A549 (cell line): ENCODE measurements at regions not wholly inside any gene's neighbourhood (a gene's known extent, or its start where the extent isn't known, plus 50 kb on each side); places are given as distances from the start of the nearest gene placed in this dataset.

Experiments
- ATAC-seq, 2 experiments: fragments of 200-7000 bp in 1 of 2; fragments of >200 bp in 1 of 2; cut with Nextera tagmentation in 1 of 2; cut with Tn5 transposase in 1 of 2; 3 replicates each; pipeline versions ENCODE4 v1.8.0 to v1.9.1; 2018 to 2020; ENCODE audit warnings: mild to moderate bottlenecking in 1 of 2, moderate library complexity in 1 of 2
- CTCF ChIA-PET: fragments of 300-600 bp; sonication (Branson Sonifier 250); formaldehyde crosslinking; extraction: SDS; loops from one replicate; lab custom pipeline; 2021; ENCODE audit warnings: antibody characterized with exemption, inconsistent platforms; lab: Yijun Ruan, JAX
- POLR2A ChIA-PET: fragments of 350-600 bp; formaldehyde crosslinking; extraction: SDS; loops from one replicate; lab custom pipeline; 2021; ENCODE audit warnings: antibody characterized with exemption, inconsistent platforms; lab: Yijun Ruan, JAX
- DNase-seq, 2 experiments: peaks; one replicate each; pipeline versions ENCODE4 v3.0.0 to v3.0.0-alpha.2; 2011 to 2016; ENCODE audit warnings: low read depth in 1 of 2, low spot score in 1 of 2
- FAIRE-seq: peaks from 2 replicates; lab custom pipeline; 2011; peaks lifted over from hg19 to GRCh38; lab: Jason Lieb, UNC
- H3K27ac ChIP-seq, 2 experiments: fragments of >200 bp; sonication (Bioruptor Twin); formaldehyde crosslinking; 3 replicates each; pipeline ENCODE4 v1.5.1; 2016 to 2017
- H3K4me1 ChIP-seq: fragments of >200 bp; sonication (Bioruptor Twin); formaldehyde crosslinking; 3 replicates; pipeline ENCODE4 v1.6.1; 2016
- H3K4me2 ChIP-seq: fragments of >200 bp; sonication (Bioruptor Twin); formaldehyde crosslinking; 3 replicates; pipeline ENCODE4 v1.6.1; 2016
- H3K4me3 ChIP-seq: fragments of >200 bp; sonication (Bioruptor Twin); formaldehyde crosslinking; 3 replicates; pipeline ENCODE4 v1.5.1; 2016
- H3K9me3 ChIP-seq: fragments of >200 bp; sonication (Bioruptor Twin); formaldehyde crosslinking; 3 replicates; pipeline ENCODE4 v1.6.1; 2016
- ATOH8 ChIP-seq: fragments of 250-450 bp; sonication (Bioruptor Pico); IDR thresholded peaks from 2 replicates; pipeline ENCODE4 v1.5.0; 2020; ENCODE audit warnings: low read depth, mild to moderate bottlenecking, moderate library complexity
- BCL3 ChIP-seq: fragments of >200 bp; sonication (Bioruptor Twin); formaldehyde crosslinking; IDR thresholded peaks from 3 replicates; pipeline ENCODE4 v1.6.1; 2016
- CBX2 ChIP-seq: fragments of 200-600 bp; sonication (generic); IDR thresholded peaks from 2 replicates; pipeline ENCODE4 v1.6.1; 2016; ENCODE audit warnings: low read depth, mild to moderate bottlenecking, borderline replicate concordance
- CBX8 ChIP-seq: fragments of 200-600 bp; sonication (generic); IDR thresholded peaks from 2 replicates; pipeline ENCODE4 v1.6.1; 2016
- CEBPB ChIP-seq, 2 experiments: fragments of >200 bp in 1 of 2; sonication (Bioruptor Twin) in 1 of 2; formaldehyde crosslinking in 1 of 2; IDR thresholded peaks; 2 replicates each; pipeline ENCODE4 v1.6.1; 2012 to 2016
- CHD4 ChIP-seq: fragments of 200-600 bp; sonication (generic); IDR thresholded peaks from 2 replicates; pipeline ENCODE4 v1.6.1; 2016; ENCODE audit warnings: antibody characterized with exemption, mild to moderate bottlenecking, borderline replicate concordance
- E2F6 ChIP-seq: IDR thresholded peaks from 2 replicates; pipeline ENCODE4 v1.6.1; 2012; ENCODE audit warnings: low read depth, borderline replicate concordance
- EHMT2 ChIP-seq: fragments of 200-600 bp; sonication (generic); IDR thresholded peaks from 2 replicates; pipeline ENCODE4 v1.6.1; 2016; ENCODE audit warnings: antibody characterized with exemption, low read depth, mild to moderate bottlenecking, moderate library complexity
- FOXS1 ChIP-seq: fragments of 250-450 bp; sonication (Bioruptor Pico); IDR thresholded peaks from 2 replicates; pipeline ENCODE4 v1.5.0; 2020; ENCODE audit warnings: mild to moderate bottlenecking, moderate library complexity
- HDAC2 ChIP-seq: fragments of 200-600 bp; sonication (generic); IDR thresholded peaks from 2 replicates; pipeline ENCODE4 v1.6.1; 2016
- HES2 ChIP-seq: fragments of >200 bp; sonication (Bioruptor Twin); formaldehyde crosslinking; IDR thresholded peaks from 2 replicates; pipeline ENCODE4 v1.6.1; 2016
- HOXA7 ChIP-seq: fragments of 250-450 bp; sonication (Bioruptor Pico); IDR thresholded peaks from 2 replicates; pipeline ENCODE4 v1.5.0; 2020; ENCODE audit warnings: mild to moderate bottlenecking, moderate library complexity
- HOXB13 ChIP-seq: fragments of 250-450 bp; sonication (Bioruptor Pico); IDR thresholded peaks from 2 replicates; pipeline ENCODE4 v1.5.0; 2020; ENCODE audit warnings: low read depth, mild to moderate bottlenecking, moderate library complexity
- JUN ChIP-seq, 2 experiments: fragments of >200 bp; sonication (Bioruptor Twin); formaldehyde crosslinking; IDR thresholded peaks; 2 replicates in 1 of 2; 3 replicates in 1 of 2; pipeline ENCODE4 v1.6.1; 2016 to 2017
- JUNB ChIP-seq: fragments of >200 bp; sonication (Bioruptor Twin); formaldehyde crosslinking; IDR thresholded peaks from 2 replicates; pipeline ENCODE4 v1.6.1; 2016
- KDM1A ChIP-seq: fragments of 200-600 bp; sonication (generic); IDR thresholded peaks from 2 replicates; pipeline ENCODE4 v1.6.1; 2016; ENCODE audit warnings: low read depth, mild to moderate bottlenecking
- KDM5A ChIP-seq: fragments of 200-600 bp; sonication (generic); IDR thresholded peaks from 2 replicates; pipeline ENCODE4 v1.6.1; 2016; ENCODE audit warnings: antibody characterized with exemption, mild to moderate bottlenecking
- MAZ ChIP-seq: fragments of 150-350 bp; IDR thresholded peaks from 2 replicates; pipeline ENCODE4 v1.6.1; 2014; ENCODE audit warnings: antibody characterized with exemption, low read depth, low read length, borderline replicate concordance
- NR3C1 ChIP-seq: fragments of >200 bp; sonication (Bioruptor Twin); formaldehyde crosslinking; IDR thresholded peaks from 3 replicates; pipeline ENCODE4 v1.6.1; 2017
- PBX3 ChIP-seq: IDR thresholded peaks from 2 replicates; pipeline ENCODE4 v1.6.1; 2012
- PHF8 ChIP-seq: fragments of 200-600 bp; sonication (generic); IDR thresholded peaks from 2 replicates; pipeline ENCODE4 v1.6.1; 2016; ENCODE audit warnings: low read depth, mild to moderate bottlenecking, antibody characterized with exemption, moderate library complexity, borderline replicate concordance
- POLR2A ChIP-seq: IDR thresholded peaks from 2 replicates; pipeline ENCODE4 v1.6.1; 2012; ENCODE audit warnings: mild to moderate bottlenecking, low read length
- RARB ChIP-seq: fragments of 250-450 bp; sonication (Bioruptor Pico); IDR thresholded peaks from 2 replicates; pipeline ENCODE4 v1.8.0; 2021; ENCODE audit warnings: mild to moderate bottlenecking, moderate library complexity
- RCOR1 ChIP-seq: fragments of 150-350 bp; IDR thresholded peaks from 2 replicates; pipeline ENCODE4 v1.6.1; 2014; ENCODE audit warnings: antibody characterized with exemption, low read length, low read depth
- RFX5 ChIP-seq: fragments of 450-650 bp; IDR thresholded peaks from 2 replicates; pipeline ENCODE4 v1.7.1; 2014; ENCODE audit warnings: antibody characterized with exemption, mild to moderate bottlenecking, moderate library complexity
- SREBF2 ChIP-seq: fragments of 450-650 bp; IDR thresholded peaks from 2 replicates; pipeline ENCODE4 v1.6.1; 2014; ENCODE audit warnings: mild to moderate bottlenecking, moderate library complexity
- TFCP2L1 ChIP-seq: fragments of 250-450 bp; sonication (Bioruptor Pico); IDR thresholded peaks from 2 replicates; pipeline ENCODE4 v1.5.0; 2021; ENCODE audit warnings: mild to moderate bottlenecking
- USF2 ChIP-seq: fragments of 450-650 bp; IDR thresholded peaks from 2 replicates; pipeline ENCODE4 v1.6.1; 2014; ENCODE audit warnings: antibody characterized with exemption
- ZFP36 ChIP-seq: fragments of 450-650 bp; IDR thresholded peaks from 2 replicates; pipeline ENCODE4 v1.6.1; 2014; ENCODE audit warnings: borderline replicate concordance; ENCODE audit not compliant: partially characterized antibody
- ZSCAN20 ChIP-seq: fragments of 250-450 bp; sonication (Bioruptor Pico); IDR thresholded peaks from 2 replicates; pipeline ENCODE4 v1.8.0; 2022; ENCODE audit warnings: mild to moderate bottlenecking, moderate library complexity
- WGBS: methylation state at CpG from one replicate; pipeline ENCODE4 v1.1.6; 2017; ENCODE audit errors: missing lambda C conversion rate; 5-methylcytosine and 5-hydroxymethylcytosine counted together

GRCh38 chr1:177384461-177384860 lies 213.7 kb downstream of the BRINP2 start:
- ChIA-PET POLR2A (no interaction called here), CTCF (no interaction called here)
- ATAC-seq (no peak), FAIRE-seq (no peak), DNase-seq (no peak)
- Histone ChIP-seq H3K4me2 (no peak overlapping the region), H3K9me3 (no peaks in the 10 kb centered on the region), H3K4me1 (no peaks in the 10 kb centered on the region), H3K4me3 (no peak overlapping the region), H3K27ac (no peak overlapping the region)
- TF ChIP-seq POLR2A (no peak), CBX8 (no peak), E2F6 (no peak), USF2 (no peak), NR3C1 (no peak), HES2 (no peak), ZFP36 (no peak), PBX3 (no peak), HDAC2 (no peak), KDM1A (no peak), EHMT2 (no peak)
- WGBS = 0% methylated on average over 2 of the region's 3 CpGs

- CTCF ChIA-PET = no interaction called here
- H3K27ac ChIP-seq = no peak overlapping the region
- POLR2A ChIA-PET = no interaction called here
Observed at GRCh38 chr1:177383715-177384114, 213.0 kb downstream of the BRINP2 start.

More at GRCh38 chr1:177383715-177384114, 213.0 kb downstream of the BRINP2 start:
- H3K4me3 ChIP-seq = no peak overlapping the region
- no peak for ATAC-seq
- no peak for DNase-seq
- no peaks in the 10 kb centered on the region for H3K9me3 ChIP-seq
- WGBS = 4% methylated on average over 1 of the region's 1 CpG
- no peak for TF ChIP-seq ZSCAN20 (CRISPR knock-in tag)
- TF ChIP-seq HOXB13 (CRISPR knock-in tag) = no peak
- TF ChIP-seq CBX2 = no peak
- no peak for TF ChIP-seq JUN (IDR thresholded peaks at IDR 0.05)
- TF ChIP-seq ATOH8 = no peak
- no peak for TF ChIP-seq JUNB
- TF ChIP-seq CEBPB (IDR thresholded peaks at IDR 0.05) = no peak
- no peak for TF ChIP-seq RARB (CRISPR knock-in tag)
- TF ChIP-seq KDM5A = no peak
- no peak for TF ChIP-seq MAZ
- no peak for TF ChIP-seq CHD4
- TF ChIP-seq FOXS1 (CRISPR knock-in tag) = no peak
- TF ChIP-seq RFX5 = no peak
- no peak for TF ChIP-seq PHF8
- TF ChIP-seq SREBF2 = no peak
- no peak for TF ChIP-seq HOXA7
- TF ChIP-seq RCOR1 = no peak
- TF ChIP-seq BCL3 = no peak
- no peak for TF ChIP-seq TFCP2L1
- no peak overlapping the region for H3K4me2 ChIP-seq
- no peak for FAIRE-seq
- H3K4me1 ChIP-seq = no peaks in the 10 kb centered on the region
